HG03439 (cell line): ENCODE measurements at regions not wholly inside any gene's neighbourhood (a gene's known extent, or its start where the extent isn't known, plus 50 kb on each side); places are given as distances from the start of the nearest gene placed in this dataset.
A peak's percentile ranks its signal among the peaks of the same experiment; 100 is the strongest.
"Not testable (repeated sequence)": the region's sequence is repeated elsewhere in the genome, so short reads cannot be mapped to it uniquely, and the experiment has no call there.

Experiments used
- ATAC-seq: cut with Tn5 transposase; IDR thresholded peaks from one replicate; pipeline ENCODE4 v1.9.1; 2021; ENCODE audit warnings: mild to moderate bottlenecking, moderate library complexity; ENCODE audit not compliant: unreplicated experiment

DNA sequence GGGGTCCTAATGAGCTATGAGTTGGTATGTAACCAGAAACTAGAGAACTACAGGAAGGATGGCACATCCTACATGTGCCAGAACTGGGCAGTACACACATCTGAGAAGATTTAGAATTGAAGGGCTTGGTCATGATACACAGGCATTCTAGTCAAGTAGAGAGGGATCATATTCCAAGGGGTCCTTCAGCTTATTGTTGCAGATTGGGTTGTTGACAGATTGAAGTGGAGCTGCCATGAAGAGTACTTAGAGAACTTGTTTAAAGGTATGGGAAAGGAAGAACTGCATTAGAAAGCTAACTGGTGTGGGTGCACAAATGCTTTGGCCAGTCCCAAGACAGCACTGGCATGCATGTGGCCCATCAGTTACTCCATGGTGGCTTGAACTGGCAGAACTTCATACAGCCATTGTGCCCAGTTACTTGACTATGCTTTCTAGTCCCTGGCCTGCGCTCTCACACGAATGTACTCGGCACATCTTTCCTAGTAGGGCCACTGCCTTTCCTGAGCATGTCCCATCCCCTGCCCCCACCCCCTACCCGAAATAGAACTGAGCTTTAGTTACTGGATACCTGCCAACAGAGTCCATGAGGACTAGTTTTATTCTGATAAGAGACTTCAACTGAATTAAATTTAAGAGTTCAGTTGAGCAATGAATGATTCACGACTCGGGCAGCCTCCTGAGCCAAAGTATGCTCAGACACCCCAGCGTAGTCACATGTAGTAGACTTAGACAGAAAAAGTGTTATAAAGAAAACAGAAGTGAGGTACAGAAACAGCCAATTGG lies 64.0 kb downstream of the CCNG2 start:
- no peak for ATAC-seq

DNA sequence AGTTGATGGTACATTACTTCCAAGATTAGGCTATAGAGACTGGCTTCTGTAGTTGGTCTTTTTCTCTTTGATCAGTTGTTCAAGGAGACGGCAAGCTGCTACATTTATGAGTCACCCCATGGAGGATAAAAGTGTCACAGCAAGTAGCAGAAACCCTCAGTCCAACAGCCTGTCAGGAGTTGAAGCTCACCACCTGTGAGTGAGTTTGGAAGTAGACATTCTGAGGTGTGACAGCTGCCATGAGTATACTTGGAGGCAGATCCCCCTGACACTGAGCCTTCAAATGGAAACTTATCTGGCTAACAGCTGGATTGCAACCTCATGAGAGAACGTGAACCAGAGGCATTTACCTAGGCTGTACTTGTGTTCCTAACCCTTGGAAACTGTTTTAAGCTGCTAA lies 68.0 kb downstream of the CCNG2 start:
- ATAC-seq, result no peak

DNA sequence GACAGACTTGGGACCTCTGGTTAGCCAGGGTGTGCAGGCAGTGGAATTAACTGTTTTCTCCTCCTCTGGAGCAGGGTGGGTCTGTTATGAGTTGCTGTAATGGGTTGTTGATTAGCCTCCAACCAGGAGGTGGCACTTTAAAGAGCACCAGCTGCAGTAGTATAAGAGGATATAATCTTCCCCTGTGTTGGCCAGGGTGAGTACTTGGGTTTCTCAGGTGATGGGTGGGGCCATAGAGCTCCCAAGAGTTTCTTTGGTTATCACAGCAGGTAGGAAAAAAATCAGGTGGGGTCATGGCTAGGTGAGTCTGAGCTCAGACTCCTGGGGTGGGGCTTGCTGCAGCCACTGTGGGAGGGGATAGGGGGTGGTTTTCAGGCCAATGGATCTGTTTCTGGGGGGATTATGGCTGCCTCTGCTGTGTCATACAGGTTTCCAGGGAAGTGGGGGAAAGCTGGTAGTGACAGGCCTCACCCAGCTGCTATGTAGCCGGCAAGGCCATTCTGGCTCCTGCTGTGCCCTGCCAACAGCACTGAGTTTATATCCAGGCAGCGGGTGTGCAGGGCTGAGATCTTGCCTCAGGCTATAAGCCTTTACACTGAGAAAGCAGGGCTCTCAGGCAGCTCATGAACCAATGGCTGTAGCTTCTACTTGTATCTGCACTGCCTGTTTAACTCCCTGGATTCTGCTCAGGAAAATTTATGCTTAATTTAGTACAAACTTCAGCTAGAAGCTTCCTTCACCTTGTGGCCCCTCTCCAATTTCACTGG lies 70.1 kb downstream of the CCNG2 start:
- ATAC-seq, result no peak

DNA sequence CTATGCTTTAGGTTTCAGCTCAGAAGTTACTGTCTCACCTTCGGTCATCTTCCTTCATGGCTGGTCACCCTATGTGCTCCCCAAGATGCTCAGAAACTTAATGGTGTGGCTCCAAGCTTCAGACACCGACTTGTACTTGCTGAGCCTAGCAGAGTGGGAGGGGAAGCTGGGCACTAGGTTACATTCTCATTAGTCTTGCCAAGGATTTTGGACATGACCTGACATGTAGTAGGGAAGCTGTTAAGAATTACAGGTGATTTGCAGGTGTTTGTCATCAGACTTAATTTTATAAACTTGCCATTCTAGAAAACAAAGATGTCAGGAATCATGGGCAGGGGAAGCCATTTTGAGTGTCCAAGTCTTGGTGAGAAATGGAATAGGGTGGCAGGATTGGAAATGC lies 72.4 kb downstream of the CCNG2 start:
- ATAC-seq, result no peak

DNA sequence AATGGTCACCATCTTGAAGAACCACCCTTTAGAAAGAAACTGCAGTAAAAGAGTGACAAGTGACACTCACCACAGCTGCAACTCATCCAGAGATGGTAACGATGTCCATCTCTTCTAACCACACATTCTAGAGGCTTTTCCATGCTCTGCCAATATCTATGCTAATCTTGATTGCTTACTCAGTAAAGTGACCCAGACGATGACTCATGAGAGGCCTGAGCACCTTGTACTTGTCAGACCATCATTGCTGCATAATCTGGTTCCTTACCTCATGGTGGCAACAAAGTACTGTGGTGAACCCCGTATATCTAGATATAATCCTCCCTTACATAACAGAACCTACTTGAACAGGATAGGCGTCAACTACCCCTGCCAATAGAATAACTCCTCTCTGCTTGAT lies 75.6 kb downstream of the CCNG2 start:
- ATAC-seq, result no peak

DNA sequence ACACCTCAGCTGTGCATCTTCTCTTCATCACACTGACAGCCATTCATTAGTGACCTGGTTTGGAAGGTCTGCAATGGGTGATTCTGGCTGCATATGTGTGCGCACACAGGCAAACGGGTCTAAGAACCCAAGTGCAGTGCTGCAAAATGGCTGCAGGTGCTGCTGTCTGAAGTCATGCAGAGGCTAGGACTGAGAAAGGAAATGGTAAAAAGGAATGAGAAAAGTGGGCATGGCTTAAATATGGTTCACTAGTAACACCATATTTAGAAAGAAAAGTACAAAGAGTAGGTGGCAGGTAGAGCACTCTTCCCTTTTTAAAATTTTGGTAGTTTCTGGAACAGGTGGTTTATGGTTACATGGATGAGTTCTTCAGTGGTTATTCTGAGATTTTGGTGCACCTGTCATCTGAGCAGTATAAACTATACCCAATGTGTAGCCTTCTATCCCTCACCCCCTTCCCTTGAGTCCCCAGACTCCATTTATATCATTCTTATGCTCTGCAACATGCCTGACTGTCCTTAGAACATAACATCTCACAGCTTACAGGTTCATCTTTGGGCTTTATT lies 78.4 kb downstream of the CCNG2 start:
- ATAC-seq, result no peak

DNA sequence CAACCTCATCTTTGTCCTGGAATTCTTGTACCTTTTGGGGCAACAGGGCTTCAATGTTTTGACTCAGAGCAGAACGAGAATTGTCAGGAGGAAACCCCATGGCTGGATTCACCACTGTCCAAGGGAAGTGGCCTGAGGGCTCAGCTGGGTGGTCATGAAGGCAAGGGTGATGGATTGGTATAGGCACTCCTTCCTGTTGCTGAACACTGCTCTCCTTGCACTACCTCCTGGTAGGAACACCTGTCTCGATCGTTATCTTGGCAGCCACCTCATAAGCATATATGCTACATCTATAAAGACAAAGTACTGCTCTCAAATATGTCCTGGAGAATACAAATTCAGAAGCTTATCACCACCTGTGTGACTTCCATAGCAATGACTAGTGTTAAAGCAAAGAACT lies 79.8 kb downstream of the CCNG2 start:
- ATAC-seq, result no peak

DNA sequence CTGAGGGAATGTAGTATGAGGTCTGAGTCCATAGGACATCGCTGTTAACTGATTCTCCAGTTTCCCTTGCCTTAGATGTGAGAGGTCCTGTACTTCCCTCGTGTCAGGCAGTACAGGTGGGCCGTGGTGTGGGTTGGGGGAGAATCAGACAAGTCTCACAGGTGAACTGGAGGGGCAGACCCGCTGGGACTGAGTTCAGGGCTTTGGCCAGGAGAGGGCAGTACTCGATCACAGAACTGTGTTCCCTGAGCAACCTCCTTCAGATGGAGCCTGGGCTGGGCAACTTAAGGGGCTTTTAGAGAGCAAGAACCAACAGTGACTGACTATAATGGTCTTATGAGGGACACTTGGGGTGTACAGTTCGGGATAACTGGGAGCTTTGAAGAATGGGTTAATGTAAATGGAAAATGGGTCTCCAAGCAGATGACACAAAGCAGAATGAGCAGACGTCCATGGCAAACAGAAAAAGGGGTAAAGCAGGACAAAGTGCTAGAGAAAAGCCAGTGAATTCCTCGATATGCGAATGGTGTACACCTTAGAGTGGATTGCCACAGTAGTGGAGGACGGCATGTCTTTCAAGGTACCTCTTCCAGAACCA lies 83.6 kb downstream of the CCNG2 start:
- peak; percentile 61 for ATAC-seq

DNA sequence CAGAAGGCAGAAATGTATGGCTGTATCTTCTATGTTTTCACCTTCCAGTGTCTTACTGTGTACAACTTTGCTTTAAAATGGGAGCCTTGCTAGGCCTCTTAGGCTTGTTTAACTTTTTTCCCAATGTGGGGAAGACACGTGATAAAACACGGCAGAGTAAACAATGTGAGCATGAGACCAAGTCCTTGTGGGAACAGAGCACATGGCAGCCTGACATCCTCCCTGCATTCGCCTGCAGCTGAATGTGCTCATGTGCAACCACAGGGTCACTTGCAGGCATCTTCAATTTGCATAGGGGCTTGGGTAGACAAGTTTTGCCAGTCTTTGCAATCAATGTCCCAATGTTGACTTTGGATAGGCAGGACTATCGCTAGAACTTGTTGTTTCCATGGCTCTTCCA lies 91.8 kb downstream of the CCNG2 start:
- ATAC-seq, result no peak

DNA sequence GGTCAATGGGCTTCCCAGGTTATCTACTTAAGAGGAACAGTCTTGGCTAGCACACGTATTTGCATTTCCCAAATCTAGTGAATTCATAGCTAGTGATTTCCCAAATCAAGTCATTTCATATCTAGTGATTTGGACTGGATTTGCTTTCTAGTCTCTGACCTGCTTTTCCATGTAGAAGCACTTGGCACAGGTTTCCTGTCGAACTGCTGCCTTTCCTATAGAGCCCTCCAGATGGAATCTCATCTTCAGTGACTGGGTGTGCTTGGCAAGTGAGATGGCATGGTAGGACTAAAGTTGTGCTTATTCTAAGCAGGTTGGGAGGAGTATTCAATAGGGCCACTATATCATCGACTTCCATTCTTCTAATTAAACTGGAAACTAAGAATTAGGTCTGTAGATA lies 94.7 kb downstream of the CCNG2 start:
- ATAC-seq, result no peak

DNA sequence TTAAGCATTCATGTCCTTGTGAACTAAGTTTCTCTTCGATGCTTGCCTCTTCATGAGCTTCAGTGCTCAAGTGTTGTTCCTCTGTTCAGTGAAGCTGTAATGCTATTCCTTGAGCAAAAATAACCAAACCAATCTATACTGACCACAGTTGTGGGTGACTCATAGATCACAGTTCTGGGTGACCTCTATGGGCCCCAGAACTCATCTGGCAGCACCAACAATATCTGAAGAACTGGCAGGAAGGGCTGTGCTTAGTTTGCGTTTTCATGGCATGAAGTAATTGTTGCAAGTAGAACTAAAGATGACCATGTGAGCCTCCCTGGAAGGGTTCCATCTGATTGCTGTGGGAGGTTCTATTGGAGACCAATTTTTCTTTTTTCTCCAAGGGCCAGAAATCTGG lies 106.2 kb downstream of the CCNG2 start:
- ATAC-seq, result no peak

DNA sequence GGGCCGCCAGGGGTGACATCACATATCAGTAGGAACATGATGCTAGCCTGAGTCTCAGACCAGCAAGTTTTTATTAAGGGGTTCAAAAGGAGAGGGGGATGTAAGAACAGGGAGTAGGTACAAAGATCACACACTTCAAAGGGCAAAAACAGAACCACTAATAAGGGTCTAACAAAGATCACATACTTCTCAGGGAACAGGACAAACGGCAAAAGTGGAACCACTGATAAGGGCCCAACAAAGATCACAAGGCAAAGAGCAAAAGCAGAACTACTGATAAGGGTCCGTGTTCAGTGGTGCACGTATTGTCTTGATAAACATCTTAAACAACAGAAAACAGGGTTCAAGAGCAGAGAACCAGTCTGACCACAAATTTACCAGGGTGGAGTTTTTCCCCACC lies 107.0 kb downstream of the CCNG2 start:
- ATAC-seq, result not testable (repeated sequence)

DNA sequence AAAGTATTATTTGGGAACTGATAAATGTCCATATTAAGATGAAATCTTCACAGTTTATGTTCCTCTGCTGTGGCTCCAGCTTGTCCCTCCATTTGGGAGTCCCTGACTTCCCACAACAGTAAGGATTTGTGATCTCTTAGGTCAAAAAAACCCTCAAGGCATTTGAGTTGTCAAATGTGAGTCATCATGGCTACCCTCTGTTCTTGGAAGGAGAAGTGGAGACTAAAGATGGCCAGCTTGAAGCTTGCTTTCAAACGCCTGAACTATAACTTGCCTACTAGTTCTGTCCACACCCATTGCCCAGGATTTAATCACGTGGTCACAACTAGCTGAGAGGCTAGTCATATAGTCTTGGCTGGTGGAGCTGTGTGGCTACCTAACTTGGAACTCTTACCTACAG lies 107.8 kb downstream of the CCNG2 start:
- no peak for ATAC-seq

DNA sequence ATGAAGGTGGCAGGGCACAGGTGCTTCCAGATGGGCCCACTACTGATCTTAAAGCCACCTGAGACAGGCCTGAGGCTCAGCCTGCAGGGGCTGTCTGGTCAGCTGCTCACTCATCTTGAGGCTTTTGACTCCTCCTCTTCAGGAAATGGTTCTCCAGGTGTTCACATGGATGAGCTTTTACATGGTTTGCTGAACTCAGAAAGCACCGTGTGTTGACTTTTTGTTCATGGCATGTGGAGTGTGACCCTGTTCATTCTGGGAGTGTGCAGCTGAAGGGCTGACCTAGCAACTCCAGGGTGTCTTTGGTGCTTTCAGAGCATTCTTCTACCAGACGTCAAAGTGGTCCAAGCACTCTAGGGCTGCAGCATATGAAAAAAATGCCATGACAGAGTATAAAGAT lies 111.1 kb downstream of the CCNG2 start:
- no peak for ATAC-seq

DNA sequence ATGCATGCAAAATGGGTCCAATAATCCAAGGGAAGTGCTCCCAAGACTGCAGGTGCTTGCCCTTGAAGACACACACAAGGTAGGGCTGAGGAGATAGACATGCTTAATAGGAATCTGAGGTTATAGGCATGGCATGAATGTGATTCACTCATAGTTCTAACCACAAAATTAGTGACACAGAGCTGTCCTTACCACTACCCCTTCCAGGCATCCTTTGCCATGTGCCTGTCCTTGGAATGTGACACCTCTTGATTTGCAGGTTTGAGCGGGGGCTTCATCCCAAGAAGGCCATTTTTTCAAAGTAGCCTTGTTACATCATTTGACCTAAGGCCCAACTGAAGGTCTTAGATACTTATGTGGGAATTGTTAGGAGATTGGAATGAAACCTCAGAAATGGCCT lies 112.5 kb downstream of the CCNG2 start:
- no peak for ATAC-seq

DNA sequence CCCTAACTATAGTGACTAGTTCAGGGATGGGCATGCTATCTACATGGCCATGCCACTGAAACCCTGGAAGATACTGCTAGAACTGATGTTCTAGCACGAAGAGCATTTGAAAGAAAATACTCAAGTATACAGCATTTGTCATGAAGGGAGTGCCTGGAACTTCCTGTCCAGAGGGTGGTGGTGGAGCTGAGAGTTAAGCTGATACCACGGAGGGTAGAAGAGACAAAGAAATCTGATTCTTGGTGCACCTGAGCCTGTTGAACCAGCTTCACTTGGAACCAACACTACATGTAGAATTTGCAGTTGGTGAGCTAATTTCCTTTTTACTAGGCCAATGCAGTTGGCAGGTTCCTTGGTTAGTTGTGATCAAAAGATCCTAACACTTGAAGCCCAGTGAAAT lies 116.4 kb downstream of the CCNG2 start:
- ATAC-seq, result no peak

DNA sequence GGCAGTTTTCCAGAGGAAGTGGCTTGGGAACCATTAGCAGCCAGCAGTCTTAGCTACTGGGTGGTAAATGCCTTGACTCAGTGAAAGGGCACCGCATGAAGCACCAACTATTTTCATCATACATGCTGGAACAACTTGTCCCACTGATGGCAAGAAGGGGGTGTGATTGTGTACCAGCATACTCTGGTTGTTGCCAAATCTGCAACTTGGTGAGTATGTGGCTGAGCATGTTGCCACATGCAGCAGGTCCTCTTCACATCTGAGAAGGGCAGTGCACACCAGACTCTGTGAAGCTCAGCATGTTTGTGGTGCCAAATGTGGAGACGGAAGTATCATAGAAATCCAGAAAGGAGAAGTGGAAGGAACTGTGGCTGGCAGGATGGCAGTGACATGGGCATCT lies 122.1 kb downstream of the CCNG2 start:
- ATAC-seq, result not testable (repeated sequence)

DNA sequence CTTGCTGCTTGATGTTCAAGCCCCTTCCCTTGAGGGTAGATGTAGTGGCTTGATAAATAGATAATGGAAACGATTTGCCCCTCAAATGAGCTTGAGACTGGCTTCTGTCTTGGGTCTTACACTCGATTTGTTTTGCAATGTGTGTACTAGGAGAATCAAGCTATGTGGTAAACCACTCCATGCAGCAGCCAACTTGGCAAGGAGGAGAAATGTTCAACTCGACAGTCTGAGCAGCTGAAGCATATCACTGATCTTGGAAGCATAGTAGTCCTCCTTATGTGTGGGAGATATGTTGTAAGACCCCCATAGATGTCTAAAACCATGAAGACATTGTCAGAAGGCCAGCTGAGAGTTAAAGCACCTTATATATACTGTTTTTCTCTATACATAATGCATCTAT lies 125.3 kb downstream of the CCNG2 start:
- ATAC-seq, result no peak

DNA sequence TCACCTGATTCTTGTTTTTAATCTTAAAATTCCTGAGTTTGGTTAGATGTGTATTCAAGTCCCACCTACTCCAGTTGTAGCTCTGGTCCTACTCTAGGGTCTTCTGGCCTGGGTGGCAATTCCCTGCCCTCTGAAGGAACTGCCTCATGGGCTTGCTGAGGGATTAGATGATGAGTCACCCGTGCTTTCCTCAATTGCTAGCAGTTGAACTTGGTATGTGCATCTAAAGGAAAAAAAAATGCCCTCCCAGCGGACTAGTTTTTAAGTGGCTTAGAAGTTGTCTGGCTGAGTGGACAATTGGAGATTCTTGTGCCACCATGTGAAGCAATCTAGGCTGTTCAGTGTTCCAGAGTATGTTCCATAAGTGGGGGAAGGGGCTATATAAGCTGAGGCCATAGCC lies 127.0 kb downstream of the CCNG2 start:
- ATAC-seq, result no peak

DNA sequence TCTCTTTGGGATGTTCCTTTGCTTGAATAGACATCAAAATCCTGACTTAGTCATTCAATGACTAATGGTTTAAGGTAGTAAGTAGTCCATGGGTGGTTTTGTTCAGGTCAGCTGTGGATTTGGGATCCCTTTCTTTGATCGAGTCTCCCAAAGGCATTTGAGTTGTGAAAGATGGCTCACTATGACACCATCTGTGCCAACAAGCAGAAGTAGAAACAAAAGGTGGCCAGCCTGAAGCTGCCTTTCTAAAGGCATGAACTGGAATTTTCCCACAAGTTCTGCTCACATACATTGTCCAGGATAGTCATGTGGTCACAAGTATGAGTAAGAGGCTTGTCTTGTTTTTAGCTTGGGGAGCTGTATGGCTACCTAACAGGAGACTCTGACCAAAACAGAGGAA lies 129.9 kb downstream of the CCNG2 start:
- no peak for ATAC-seq

DNA sequence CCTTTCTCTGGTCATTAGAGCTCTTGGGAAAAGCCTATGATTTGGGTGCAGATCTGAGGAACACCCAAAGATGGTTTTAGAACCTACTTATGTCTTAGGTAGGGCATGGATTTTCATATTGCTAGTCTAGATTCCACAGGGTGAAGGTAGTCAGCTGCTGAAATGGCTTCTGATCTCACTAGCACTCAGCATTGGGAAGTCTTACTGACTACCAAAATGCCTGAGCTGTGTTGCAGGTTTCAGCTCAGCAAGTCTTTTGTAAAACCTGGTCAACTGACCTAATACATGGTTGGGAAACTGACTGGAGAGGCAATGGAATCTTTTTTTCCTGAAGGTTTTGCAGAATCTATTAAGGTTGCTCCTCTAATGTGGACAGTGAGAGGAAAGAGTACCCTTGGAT lies 136.4 kb downstream of the CCNG2 start:
- ATAC-seq, result no peak

DNA sequence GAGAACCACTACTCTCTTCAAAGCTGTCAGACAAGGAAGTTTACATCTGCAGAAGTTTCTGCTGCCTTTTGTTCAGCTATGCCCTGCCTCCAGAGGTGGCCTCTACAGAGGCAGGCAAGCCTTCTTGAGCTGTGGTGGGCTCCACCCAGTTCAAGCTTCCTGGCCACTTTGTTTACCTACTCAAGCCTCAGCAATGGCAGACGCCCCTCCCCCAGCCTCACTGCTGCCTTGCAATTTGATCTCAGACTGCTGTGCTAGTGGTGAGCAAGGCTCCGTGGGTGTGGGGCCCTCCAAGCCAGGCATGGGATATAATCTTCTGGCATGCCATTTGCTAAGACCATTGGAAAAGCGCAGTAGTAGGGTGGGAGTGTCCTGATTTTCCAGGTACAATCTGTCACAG lies 144.0 kb downstream of the CCNG2 start:
- not testable (repeated sequence) for ATAC-seq
